Skeletal muscle cell (primary cell): ENCODE measurements at regions not wholly inside any gene's neighbourhood (a gene's known extent, or its start where the extent isn't known, plus 50 kb on each side); places are given as distances from the start of the nearest gene placed in this dataset.

Experiments
- DNase-seq: peaks from one replicate; pipeline ENCODE4 v3.0.0-alpha.2; 2010; ENCODE audit warnings: low read depth
- H3K4me3 ChIP-seq: 2 replicates; pipeline ENCODE4 v1.5.1; 2011; ENCODE audit warnings: low read depth, mild to moderate bottlenecking, control low read depth, low read length, moderate library complexity

- DNase-seq: no peak
- H3K4me3 ChIP-seq: no peak overlapping the region
Observed at GRCh38 chr12:116397148-116397547, 119.7 kb upstream of the MED13L start.

GRCh38 chr12:116398193-116398592 is 120.7 kb upstream of the MED13L start:
- H3K4me3 ChIP-seq: no peak overlapping the region
- no peak for DNase-seq

- no peak overlapping the region for H3K4me3 ChIP-seq
- DNase-seq: no peak
Observed at GRCh38 chr12:116399055-116399454, 121.6 kb upstream of the MED13L start.

- no peak overlapping the region for H3K4me3 ChIP-seq
- no peak for DNase-seq
Observed at GRCh38 chr12:116400636-116401372, 123.3 kb upstream of the MED13L start.

- DNase-seq: no peak
- H3K4me3 ChIP-seq: no peak overlapping the region
Observed at GRCh38 chr12:116401565-116401964, 124.1 kb upstream of the MED13L start.

- H3K4me3 ChIP-seq: no peak overlapping the region
- no peak for DNase-seq
Observed at GRCh38 chr12:116402163-116402939, 124.9 kb upstream of the MED13L start.

GRCh38 chr12:116403546-116403945 is 126.1 kb upstream of the MED13L start:
- no peak overlapping the region for H3K4me3 ChIP-seq
- DNase-seq: no peak

- H3K4me3 ChIP-seq: no peak overlapping the region
- DNase-seq: no peak
Observed at GRCh38 chr12:116404247-116404646, 126.8 kb upstream of the MED13L start.

GRCh38 chr12:116404913-116405611 is 127.6 kb upstream of the MED13L start:
- no peak for DNase-seq
- no peak overlapping the region for H3K4me3 ChIP-seq

GRCh38 chr12:116406529-116406928 is 129.0 kb upstream of the MED13L start:
- peak; percentile 88 for DNase-seq
- H3K4me3 ChIP-seq: no peak overlapping the region

GRCh38 chr12:116408489-116409250 is 131.2 kb upstream of the MED13L start:
- peak; percentile 76 for DNase-seq
- no peak overlapping the region for H3K4me3 ChIP-seq

GRCh38 chr12:116411977-116412376 is 134.5 kb upstream of the MED13L start:
- no peak overlapping the region for H3K4me3 ChIP-seq
- no peak for DNase-seq

- no peak overlapping the region for H3K4me3 ChIP-seq
- DNase-seq: no peak
Observed at GRCh38 chr12:116414891-116415290, 137.4 kb upstream of the MED13L start.

GRCh38 chr12:116415408-116416108 is 138.1 kb upstream of the MED13L start:
- H3K4me3 ChIP-seq: no peak overlapping the region
- DNase-seq: no peak

- no peak overlapping the region for H3K4me3 ChIP-seq
- DNase-seq: no peak
Observed at GRCh38 chr12:116416166-116416565, 138.7 kb upstream of the MED13L start.

GRCh38 chr12:116418551-116418950 is 140.6 kb upstream of the MAP1LC3B2 start:
- no peak overlapping the region for H3K4me3 ChIP-seq
- no peak for DNase-seq

GRCh38 chr12:116420227-116420880 is 138.8 kb upstream of the MAP1LC3B2 start:
- no peak for DNase-seq
- H3K4me3 ChIP-seq: no peak overlapping the region

GRCh38 chr12:116421785-116422538 is 137.2 kb upstream of the MAP1LC3B2 start:
- H3K4me3 ChIP-seq: no peak overlapping the region
- DNase-seq: no peak
